ENCODE measurements at regions not wholly inside any gene's neighbourhood (a gene's known extent, or its start where the extent isn't known, plus 50 kb on each side); places are given as distances from the start of the nearest gene placed in this dataset.
"Not testable (repeated sequence)": the region's sequence is repeated elsewhere in the genome, so short reads cannot be mapped to it uniquely, and the experiment has no call there.

DNA sequence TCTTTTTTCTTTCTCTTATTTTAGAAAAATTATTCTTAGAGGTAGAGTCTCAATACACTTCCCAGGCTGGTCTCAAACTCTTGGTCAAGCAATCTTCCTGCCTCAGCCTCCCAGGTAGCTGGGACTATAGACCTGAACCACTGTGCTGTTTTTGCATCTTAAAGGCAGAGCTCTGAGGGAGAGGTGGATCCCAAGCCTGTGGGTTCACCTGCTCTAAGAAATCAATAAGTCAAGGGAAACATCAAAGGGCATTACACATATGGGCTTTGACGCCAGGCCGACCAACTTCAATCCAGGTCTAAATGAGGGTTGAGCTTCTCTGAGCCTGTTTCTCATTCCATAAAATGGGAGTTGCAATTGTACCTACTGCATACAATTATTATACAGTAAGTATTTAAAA, 223.9 kb downstream of the LY86 start:
- DNase-seq (ENCODE audit: low spot score), result no peak

DNA sequence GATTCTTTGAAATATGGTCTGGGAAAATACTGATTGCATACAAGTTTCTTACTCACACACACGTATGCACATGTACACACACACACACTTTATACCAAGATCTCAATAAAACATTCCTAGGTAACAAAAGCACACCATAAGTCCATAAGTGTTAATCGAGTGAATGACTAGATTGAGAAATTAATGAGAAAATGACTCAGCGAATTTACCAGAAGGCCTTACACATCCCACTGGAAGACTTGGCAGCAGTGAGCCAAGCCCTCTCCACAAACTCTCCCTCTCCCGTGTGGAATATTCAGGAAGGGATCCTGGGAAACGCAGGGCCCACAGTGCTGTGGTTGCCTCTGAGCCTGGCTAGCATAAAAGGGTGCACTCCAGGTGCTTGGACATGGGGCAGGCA, 227.2 kb downstream of the LY86 start:
- DNase-seq (ENCODE audit: low spot score), result no peak

DNA sequence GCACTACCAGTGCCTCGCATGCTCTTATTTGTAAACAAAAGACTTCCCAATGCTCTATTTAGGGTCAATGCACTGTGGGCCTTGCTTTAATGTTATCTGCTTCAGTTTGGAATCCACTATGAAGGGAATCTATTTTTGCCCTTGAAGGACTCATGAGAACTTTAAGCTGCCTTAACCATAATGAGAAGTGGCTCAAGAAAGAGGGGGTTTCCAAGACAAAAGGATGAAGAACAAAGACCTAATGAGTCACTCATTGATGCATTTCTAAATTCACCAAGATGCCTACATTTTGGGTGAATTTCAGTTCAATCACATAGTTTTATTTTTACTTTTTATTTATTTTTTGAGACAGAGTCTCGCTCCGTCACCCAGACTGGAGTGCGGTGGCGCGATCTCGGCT, 228.2 kb downstream of the LY86 start:
- no peak for DNase-seq (ENCODE audit: low spot score)

DNA sequence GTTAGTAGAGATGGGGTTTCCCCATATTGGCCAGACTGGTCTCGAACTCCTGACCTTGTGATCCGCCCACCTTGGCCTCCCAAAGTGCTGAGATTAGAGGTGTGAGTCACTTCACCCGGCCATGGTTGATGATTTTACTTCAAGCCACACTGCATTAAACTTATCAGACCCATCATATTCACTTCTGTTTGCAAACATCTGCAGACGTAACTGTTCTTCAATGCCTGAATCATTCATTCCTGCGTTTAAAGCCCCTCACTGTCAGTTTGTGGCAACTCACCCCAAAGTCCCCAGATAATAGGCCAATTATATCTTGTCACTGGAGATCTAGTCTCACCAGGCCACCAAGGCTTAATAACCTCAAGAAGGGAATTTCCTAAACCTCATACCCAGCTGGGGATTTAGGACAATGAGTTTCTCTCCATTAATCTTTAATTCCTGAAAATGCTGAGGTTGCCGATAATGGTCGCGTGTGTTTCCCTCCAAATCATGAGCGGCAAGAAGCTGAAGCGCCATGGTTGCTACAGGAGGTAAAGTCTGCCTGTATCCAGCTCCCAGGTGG, 229.6 kb downstream of the LY86 start:
- no peak for DNase-seq (ENCODE audit: low spot score)

DNA sequence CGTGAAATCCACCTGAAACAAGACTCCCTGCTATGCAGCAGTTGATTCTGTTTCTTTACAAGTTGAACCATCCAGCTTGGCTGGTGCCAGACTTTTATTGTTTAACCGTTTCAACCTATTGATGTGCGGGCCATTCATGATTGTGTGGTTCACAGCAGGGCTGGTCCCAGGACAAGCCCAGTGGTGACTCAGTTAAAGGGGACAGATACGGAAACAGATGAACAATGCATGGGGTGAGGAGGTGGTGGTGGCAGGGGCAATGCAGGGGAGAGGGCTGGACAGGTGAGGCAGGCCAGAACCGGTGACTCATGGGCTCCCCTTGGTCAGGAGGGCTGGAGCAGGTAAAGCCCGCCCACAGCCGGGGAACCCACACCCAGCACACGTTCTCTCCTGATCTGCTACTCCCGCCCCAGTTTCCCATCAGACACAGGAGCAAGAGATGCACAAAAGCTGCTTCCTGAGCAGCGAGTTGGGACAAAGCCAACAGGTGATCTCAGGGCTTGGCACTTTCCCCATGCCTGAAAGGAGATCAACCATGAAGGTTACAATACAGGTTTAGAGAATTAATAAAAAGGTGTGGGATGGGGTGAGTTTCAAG, 232.2 kb downstream of the LY86 start:
- DNase-seq (ENCODE audit: low spot score), result no peak

DNA sequence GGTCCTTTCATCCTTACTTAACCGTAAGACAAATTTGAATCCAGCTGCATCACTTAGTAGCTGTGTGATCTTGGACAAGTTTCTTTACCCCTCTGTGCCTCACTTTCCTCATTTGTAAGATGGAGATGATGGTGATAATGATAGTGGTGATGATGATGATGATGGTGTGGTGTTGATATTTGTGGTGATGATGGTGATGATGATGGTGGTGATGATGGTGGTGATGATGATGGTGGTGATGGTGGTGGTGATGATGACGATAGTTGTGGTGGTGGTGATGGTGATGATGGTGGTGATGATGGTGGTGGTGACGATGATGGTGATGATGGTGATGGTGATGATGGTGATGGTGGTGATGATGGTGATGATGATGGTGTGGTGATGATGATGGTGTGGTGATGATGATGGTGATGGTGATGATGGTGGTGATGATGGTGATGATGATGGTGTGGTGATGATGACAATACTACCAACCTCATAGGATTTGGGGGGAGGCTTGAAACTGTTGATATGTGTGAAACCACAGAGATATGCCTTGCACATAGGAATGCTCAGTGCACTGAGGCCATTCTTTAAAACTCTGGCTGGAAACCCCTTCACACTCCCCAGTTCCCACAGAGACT, 233.2 kb downstream of the LY86 start:
- DNase-seq (ENCODE audit: low spot score), result no peak

DNA sequence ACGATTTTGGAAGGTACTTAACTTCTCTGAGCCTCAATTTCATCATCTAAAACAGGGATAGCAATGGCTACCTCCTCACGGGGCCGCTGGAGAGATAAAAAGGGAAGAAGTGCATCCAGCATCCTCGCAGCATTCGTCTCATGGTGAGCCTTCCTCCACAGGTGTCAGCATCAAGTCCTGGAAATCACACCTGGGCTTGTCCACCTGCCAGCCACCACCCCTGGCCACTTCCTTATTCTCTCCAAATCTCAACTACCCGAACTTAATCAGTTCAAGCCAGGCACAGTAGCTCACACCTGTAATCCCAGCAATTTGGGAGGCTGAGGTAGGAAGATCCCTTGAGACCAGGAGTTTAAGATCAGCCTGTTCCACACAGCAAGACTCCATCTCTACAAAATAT, 234.5 kb downstream of the LY86 start:
- DNase-seq (ENCODE audit: low spot score), result no peak

DNA sequence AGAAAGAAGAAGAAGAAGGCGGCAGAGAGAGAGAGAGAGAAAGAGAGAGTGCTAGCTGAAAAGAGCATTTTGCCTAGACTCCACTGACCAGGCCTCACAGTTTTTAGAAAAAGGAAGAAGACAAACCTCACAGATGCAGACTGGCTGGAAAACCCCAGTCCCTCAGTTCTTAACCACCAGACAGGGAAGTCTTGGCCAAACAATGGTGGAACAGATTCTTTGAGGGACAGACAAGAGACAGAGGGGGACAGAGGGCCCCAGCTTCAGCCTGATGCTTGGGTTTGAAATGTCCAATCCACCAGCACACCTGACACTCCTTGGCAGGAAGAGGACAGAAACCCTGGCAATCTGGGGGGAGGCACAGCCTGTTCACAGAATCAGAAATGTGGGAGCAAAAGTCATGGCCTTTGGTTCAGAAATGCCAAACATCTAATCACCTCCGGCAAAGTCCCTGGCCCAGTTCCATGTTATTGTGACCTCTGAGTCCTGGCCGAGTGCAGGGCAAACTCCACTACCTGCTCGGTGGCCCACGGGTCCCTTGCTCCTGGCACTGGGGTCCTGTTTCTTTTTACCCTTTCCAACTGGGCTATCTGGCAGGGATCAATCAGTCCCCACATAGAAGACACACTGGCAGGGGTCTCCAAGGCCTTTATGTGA, 235.2 kb downstream of the LY86 start:
- DNase-seq (ENCODE audit: low spot score), result peak; percentile 60

DNA sequence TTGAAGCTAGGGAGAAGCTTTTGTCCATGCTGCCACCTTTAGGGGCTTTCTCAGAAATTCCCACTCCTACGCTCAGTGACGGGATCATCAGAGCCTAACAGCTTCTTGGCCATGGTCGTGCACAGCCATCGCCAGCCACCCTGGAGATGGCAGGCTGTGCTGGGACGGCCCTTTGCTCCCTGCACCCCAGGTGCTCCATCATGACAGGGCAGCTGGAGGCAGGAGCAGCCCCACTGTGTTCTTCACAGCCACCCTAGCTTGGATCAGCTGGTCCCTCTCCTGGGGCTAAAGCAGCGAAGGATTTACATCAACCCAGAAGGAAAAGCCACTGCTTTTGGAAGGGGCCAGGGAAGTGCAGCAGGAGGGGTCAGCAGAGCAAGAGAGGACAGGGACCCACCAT, 235.9 kb downstream of the LY86 start:
- DNase-seq (ENCODE audit: low spot score), result no peak

DNA sequence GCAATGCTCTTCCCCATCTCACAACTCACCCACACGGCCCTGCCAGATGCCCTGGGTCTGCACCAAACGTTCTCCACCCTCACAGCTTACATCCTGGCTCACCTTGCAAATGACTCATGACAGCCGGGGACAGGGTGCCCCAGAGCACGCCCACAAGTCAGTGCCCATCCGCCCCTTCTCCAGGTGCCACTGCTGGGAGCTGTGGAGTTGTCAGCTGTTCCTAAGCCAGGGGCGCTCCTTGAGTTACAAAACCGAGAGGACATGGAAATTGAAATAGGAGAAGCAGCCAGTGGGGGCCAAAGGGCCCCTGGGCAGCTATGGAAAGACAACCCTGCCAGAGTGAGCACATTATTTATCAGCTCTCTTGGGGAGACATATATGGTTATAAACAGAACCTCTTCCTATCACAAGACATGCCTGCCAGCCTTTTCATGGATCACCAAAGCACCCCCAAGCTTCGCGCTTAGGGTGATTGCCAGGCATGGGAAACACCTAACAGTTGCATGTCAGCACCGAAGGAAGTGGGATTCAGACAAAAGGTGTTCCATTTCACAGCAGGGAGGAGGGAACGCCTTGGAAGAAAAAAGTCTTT, 236.8 kb downstream of the LY86 start:
- no peak for DNase-seq (ENCODE audit: low spot score)

DNA sequence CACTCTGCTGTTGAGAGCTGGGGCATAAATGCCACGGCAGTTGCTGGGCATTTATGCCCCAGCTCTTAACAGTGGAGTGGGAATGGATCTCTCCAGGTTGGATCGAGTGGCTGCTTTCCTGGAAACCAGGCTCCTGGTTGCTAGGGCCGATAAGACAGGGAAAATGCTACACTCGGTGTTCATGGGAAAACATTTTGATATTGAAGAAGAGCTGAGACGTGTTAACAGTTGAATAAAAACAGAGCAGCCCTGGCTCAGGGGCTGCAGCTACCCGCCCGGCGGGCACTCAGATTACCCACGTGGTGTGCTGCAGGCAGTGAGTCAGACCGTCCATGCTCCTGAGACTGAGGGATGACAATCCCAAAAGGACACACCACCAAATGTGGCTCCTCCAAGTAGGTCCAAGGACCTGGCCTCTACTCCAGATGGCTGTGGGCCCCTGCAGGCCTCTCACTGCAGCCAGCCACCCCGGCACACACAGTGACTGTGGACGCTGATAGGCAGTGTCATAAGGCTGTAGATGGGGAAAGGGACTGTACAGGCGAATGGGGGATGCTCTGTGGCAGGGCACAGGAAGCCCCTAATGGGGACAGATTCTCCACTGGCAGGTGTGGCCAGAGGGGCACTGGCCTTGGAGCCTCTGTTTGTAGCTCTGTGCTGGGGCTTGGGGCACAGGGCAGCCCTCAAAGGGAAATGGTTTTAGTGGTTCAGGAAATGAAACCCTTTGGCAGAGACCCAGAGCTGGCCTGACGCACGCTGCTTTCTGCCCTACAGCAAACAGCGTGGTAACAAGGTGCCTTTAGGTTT, 237.8 kb downstream of the LY86 start:
- peak; percentile 54 for DNase-seq (ENCODE audit: low spot score)

DNA sequence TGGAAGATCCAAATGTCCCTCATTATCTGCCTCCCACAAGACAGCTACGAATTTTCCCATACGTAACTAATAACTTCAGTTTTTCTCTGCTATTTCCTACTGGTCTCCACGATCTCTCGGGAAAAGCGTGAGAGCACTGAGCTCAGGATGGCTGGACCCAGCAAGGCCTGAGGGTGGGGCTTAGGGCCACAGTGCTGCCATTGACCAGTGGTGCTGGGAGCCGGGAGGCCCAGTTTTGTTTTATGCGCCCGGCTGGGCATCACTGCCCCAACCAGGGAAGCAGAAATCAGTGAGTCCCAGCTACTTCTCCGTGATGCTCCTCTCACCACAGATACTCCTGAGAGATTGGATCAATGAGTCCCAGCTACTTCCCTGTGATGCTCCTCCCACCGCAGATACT, 238.4 kb downstream of the LY86 start:
- no peak for DNase-seq (ENCODE audit: low spot score)

DNA sequence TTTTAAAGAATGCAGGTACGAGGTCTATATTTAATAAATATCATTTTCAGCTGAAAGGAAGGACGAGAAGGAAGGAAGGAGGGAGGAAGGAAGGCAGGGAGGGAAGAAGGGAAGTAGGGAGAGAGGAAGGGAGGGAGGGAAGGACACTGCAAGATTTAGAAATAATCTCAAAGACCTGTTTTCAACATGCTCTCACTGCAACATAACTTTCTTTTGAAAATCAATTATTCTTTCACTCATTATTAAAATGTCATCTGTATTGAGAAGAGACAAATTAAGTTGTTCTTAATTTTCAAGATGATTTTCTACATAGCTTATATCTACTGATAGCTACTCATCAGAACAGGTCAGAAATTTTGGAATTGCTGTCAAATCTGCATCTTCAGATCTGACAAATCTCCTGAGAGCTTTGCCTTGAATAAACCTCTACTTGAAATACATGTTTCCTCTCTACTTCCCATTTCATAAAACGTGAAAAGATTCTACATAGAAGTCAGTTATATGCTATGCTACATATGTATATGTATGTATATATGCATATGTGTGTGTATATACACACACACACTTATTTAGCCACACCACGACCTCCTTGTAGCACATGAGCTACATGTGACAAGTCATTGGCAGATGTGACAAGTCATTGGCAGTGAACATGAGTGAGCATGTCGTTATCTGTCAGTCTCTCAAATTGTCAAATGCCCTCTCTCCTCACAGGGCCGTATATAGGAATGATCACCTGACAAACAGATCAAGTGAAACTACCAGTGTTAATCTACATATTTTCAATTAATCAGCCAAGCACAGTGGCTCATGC, 241.6 kb downstream of the LY86 start:
- DNase-seq (ENCODE audit: low spot score), result no peak

DNA sequence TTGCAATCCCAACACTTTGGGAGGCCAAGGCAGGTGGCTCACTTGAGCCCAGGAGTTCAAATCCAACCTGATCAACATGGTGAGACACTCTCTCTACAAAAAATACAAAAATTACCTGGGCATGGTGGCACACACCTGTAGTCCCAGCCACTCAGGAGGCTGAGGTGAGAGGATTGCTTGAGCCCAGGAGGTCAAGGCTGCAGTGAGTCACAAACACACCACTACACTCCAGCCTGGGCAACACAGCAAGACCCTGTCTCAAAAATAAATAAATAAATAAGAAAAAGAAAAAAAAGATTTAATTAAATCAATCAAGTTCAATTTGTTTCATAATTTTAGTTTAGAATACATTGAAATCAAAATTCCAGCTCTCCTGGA, 242.2 kb downstream of the LY86 start:
- not testable (repeated sequence) for DNase-seq (ENCODE audit: low spot score)

DNA sequence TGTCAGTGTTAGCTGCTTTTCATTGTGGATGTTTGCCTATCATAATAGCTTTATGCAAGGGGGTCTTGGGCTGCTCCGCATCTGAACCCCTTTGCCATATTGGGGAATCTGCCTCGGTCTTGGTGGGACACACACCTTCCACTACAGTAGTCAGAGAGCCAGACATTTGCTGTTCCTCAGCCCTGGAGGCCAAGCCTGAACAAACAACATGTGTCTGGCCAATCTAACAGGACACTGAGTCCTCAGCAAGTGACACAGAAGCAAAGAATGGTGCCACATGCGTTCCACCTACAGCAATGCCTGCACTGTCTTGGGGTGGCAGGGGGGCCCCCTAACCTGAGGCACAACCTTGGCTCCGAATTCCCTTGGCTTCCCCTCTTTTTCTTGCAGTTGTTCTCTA, 243.9 kb downstream of the LY86 start:
- DNase-seq (ENCODE audit: low spot score), result no peak

DNA sequence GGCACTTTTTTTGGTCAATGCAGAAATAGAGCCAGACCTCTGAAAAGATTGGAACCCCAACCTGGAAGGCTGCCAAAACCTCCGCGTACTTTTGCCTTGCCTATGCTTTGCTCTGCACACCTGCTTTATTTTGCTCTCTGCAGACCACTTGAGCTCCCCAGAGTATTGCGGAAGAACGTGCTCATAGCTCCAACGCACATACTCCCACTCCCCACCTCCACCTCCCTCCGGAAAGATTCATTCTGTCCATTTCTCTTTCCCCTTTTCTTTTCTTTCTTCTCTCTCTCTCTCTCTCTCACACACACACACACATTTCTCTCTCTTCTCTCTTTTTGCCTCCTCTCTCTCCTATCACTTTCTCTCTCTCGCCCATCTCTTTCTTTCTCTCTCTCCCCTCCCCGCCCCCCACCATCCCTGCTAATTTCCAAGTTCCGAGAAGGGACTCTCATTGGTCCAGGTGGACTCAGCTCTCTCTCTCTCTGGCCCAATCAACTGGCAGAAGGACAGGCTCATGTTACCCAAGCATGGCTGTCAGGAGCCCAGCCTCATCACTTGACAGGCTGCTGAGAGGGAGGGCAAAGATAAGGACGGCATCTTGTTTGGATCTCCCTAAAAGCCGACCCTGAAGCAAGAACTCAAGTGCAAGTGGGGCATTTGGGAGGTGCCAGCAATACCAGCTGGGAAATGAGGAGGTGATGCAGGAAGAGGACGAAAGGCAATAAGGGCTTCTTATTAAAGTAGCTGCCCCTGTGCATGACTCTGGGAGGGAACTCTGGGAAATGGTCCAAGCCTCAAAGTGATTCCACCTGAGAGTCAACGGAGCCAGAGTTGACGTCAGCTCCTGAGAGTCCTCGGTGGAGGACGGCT, 246.1 kb downstream of the LY86 start:
- DNase-seq (ENCODE audit: low spot score), result no peak

DNA sequence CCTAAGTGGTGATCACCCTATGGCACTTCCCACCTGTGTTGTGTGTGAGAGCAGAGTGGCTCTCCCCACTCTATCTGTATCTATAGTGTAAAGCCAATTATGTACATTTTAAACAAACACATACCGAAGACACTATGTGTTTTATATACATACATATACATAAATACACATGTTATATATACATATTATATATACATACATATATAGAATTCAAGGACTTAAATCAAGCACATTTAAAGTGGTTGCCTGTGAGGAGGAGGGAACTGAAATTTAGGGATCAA, 246.6 kb downstream of the LY86 start:
- no peak for DNase-seq (ENCODE audit: low spot score)

DNA sequence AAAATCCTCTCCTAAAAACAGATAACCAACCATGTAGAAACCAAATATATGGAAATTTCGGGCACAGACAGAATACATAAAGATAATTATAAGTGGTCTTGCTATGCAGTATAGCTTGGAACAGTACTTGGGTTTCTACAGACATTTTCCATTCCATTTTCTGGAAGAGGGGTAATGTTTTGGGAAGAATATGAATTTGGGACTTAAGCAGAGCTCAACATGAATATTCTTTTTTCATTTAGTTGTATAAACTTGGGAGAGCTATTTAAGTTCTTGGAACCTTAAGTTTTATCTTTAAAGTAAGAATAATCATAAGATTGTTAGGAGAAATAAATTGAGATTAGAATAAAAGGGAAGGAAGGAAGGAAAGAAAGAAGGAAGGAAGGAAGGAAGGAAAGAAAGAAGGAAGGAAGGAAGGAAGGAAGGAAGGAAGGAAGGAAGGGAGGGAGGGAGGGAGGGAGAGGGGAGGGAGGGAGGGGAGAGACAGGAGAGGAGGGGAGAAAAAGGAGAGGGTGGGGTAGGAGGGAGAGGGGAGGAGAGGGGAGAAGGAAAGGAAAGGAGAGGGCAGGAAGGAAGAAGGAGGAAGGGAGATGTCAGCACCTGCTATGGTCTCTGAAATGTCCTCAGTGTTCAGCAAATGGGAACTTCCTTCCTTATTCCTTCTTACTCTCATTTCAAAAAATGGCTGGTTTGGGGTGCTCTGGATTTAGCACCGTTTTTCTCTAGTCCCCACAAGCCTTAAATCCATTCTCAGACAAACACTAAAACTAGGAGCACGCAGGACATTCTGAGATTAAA, 248.3 kb downstream of the LY86 start:
- no peak for DNase-seq (ENCODE audit: low spot score)

DNA sequence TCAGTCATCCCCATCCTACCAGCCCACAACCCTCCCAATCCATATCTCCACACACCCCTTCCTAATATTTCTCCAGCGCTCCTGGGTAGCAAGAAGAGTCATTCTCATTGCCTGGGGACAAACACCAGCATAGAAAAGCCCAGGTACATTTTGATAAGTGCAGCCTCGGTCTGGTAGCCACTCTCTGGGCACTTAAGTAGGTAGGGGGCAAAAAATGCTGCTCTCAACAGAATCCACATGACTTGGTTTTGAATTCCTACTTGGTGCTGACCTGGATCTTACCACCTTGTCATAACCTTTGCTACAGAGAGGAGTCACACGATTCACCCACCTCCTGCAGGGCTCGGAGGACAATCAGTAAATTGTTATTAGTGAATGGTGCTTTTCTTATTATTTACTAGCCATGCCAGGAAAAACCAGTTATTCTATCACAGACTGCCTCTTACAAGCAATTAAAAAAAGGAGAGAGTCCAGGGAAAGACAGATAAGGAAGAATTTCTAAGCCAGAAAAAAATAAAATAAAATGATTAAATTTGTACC, 249.1 kb downstream of the LY86 start:
- DNase-seq (ENCODE audit: low spot score), result no peak
